Bone marrow (tissue), 2 donors: ENCODE measurements at regions not wholly inside any gene's neighbourhood (a gene's known extent, or its start where the extent isn't known, plus 50 kb on each side); places are given as distances from the start of the nearest gene placed in this dataset.
"Not testable (repeated sequence)": the region's sequence is repeated elsewhere in the genome, so short reads cannot be mapped to it uniquely, and the experiment has no call there.

Experiments used
- DNase-seq, 2 donors: peaks; one replicate each; lab custom pipeline; 2025; lab: John Stamatoyannopoulos, UW

DNA sequence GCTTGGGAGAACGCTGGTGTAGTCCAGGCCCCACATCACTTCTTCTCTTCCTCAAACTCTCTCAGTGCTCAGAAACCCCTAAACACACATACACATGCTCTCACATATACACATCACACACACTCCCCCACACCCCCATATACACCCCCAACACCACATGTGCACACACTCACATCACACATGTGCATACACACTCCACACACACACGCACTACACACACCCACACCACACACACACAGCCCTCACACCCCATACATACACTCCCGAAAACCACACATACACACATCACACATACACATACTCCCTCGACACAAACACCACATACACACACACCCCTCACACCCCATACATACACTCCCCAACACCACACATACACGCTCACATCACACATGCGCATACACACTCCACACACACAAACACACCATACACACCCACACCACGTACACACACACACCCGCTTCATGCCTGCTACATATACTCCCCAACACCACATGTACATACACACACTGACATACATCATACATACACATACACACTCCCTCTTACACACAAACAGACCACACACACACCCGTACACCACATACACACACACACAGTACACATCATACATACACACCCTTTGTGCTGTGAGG lies 110.3 kb upstream of the TMEM170B start:
- DNase-seq: no peak

- no peak for DNase-seq
These were observed 111.0 kb upstream of the TMEM170B start for GRCh38 chr6:11426571-11426970.

DNA sequence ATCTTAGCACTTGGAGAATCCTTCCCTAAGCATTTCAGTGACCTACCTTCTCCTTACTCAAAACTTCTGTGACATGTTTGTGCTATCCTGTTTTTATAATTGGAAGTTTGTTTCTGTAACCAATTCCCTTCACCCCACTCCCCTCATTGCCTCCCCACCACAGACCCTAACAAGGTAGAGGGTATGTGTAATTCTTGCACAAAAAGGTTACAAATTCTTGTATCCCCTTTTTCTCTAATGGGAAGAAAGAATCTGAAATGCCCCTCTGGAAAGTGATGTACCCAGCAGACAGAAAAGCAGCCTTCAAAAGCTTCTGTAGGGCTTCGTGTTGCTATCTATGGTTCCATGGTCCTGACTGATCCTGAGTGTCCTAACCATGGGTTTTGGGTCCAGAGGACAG lies 111.7 kb upstream of the TMEM170B start:
- no peak for DNase-seq

GRCh38 chr6:11425431-11425871 lies 112.1 kb upstream of the TMEM170B start:
- DNase-seq: no peak

DNA sequence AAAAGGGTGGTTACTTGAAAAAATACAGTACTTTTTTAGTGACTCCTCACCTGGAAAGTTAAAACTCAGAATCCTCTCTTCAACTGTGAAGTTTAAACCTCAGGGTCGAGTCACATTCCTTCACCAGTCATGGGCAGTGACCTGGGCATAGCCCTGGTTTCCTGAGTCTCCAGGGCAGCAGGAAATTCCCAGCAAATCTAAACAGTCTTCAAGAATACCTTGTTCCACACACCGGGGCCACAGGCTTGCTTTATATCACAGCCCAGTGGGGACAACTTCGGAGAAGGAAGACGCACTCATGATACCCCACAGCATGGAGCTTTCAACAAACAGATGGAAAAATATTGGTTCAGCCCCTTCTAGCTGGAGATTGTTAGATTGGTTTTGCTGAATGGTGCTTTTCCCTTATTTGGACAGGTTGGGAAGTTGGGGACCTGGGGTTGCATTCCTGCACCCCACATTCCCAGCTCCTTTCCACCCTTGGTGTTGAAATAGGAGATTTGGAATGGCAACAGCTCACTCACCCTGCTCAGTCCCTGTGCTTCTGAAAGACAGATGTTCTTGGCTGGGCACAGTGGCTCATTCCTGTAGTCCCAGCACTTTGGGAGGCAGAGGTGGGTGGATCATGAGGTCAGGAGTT lies 113.0 kb upstream of the TMEM170B start:
- DNase-seq: no peak

- no peak for DNase-seq
These were observed 113.9 kb upstream of the TMEM170B start for GRCh38 chr6:11423667-11424066.

- DNase-seq: no peak
These were observed 114.5 kb upstream of the TMEM170B start for GRCh38 chr6:11423072-11423471.

DNA sequence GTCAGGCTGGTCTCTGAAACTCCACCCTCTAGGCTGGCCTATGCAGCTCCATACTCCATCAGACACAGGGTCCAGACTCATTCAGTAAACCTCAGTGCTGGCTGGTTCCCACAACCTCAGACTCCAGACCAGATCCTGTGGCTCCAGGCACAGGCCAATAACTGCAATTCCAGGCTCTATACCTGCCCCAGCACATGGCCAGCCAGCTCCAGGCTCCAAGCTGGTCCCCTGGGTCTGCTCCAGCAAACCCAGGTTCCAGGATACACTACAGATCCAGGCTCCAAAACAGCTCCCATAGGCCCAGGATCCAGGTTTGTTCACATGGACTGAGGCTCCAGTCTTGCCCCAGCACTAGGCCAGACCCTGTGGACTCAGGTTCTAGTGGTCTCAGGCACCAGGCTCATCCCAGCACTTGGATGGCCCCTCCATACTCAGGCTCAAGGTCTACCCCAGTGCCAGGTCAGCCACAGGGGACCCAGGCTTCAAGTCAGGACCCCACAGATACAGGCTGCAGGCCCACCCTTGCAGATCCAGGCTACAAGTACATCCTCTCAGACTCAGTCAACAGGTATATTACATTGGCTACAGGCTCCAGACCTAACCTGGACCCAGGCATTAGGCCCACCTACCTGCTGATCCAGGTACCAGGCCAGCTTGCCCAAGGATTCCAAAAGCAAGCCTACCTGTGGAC lies 117.6 kb upstream of the TMEM170B start:
- DNase-seq: no peak

DNA sequence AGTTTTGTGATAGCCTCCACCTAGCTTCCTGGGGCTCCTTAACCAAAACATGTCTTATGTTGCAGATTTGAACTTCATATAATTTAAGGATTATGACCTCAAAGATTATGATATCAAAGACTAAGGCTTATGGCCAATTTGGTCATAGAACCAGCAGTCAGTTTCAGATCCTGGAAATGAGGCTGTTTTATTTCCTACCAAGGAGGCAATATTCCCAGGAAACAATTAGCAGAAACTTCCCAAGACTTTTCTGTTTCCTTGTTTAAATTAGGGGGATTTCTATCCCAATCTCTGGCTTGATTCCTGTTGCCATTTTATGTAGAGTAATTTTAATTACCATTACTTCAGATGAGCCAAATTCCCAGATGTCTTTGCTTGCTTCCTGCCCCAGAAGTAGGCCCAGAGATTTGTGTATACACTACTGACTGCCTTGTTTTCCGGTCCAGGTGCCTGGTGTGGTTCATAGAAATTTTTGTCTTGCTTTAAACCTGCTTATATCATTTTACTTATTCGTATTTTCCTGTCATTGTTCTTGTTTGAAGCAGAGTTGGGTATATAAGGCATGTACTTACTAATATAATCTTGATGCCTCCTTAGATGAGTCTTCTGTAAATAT lies 119.2 kb upstream of the TMEM170B start:
- no peak for DNase-seq

DNA sequence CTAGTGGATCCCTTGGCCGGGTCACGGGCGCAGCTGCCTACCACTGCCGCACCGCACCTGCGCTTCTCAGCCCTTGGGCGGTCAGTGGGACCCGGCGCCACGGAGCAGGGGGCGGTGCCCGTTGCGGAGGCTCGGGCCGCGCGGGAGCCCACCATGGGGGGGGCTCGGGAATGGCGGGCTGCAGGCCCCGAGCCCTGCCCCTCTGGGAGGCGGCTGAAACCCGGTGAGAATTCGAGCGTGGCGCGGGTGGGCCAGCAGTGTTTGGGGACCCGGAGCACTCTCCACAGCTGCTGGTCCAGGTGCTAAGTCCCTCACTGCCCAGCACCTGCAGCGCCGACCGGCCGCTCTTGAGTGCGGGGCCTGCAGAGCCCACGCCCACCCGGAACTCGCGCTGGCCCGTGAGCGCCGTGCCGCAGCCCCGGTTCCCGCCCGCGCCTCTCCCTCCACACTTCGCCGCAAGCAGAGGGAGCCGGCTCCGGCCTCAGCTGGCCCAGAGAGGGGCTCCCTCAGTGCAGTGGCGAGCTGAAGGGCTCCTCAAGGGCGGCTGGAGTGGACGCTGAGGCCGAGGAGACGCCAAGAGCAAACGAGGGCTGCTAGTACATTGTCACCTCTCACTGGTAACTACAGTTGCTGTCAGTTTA lies 120.5 kb upstream of the TMEM170B start:
- no peak for DNase-seq

- DNase-seq: not testable (repeated sequence)
These were observed 121.2 kb upstream of the TMEM170B start for GRCh38 chr6:11416099-11416935.

GRCh38 chr6:11415557-11415956 lies 122.0 kb upstream of the TMEM170B start:
- DNase-seq: no peak

GRCh38 chr6:11414176-11414963 lies 123.2 kb upstream of the TMEM170B start:
- DNase-seq: no peak

GRCh38 chr6:11413728-11414127 lies 123.8 kb upstream of the TMEM170B start:
- peak in 1 of 2 donors; percentile 67 for DNase-seq

GRCh38 chr6:11413117-11413687 lies 124.3 kb upstream of the TMEM170B start:
- DNase-seq: peak in 1 of 2 donors; percentile 10

DNA sequence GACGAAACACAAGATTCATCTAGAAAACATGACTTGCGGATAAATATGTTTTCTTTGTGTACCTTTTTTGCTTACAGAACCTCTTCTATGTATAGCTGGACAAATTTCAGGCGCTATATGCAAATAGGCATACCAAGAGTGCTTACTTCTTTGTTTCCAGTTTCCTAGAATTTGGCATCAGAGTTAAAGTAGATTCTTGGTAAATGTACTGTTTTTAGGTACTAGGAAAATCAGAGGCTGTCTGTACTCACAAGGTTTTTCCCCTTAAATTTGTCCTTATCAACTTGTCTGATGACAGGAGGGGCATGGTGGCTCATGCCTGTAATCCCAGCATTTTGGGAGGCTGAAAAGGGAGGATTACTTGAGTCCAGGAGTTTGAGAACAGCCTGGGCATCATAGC lies 124.9 kb upstream of the TMEM170B start:
- DNase-seq: no peak

- DNase-seq: no peak
These were observed 125.5 kb upstream of the TMEM170B start for GRCh38 chr6:11412011-11412424.

DNA sequence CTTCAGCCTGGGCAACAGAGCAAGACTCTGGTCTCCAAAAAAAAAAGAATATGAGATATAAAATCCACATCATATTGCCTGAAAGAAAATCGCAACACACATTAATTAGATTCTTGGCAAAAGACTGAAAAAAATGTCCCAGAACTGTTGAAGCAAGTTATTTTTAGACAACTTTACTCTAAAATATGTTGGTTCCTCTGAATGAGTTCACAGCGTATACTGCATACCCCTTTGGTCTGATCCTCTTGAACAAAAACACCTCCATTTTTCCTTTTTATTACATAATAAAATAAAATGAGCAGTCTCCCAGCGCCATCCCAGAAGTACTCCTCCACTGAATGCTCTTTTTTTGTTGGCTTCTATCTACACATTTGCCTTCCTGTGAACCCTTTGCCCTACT lies 126.0 kb upstream of the TMEM170B start:
- DNase-seq: no peak

GRCh38 chr6:11410539-11411307 lies 126.8 kb upstream of the TMEM170B start:
- peak in 1 of 2 donors; percentile 17 for DNase-seq
